ENCODE measurements at regions not wholly inside any gene's neighbourhood (a gene's known extent, or its start where the extent isn't known, plus 50 kb on each side); places are given as distances from the start of the nearest gene placed in this dataset.
"Not testable (repeated sequence)": the region's sequence is repeated elsewhere in the genome, so short reads cannot be mapped to it uniquely, and the experiment has no call there.

DNA sequence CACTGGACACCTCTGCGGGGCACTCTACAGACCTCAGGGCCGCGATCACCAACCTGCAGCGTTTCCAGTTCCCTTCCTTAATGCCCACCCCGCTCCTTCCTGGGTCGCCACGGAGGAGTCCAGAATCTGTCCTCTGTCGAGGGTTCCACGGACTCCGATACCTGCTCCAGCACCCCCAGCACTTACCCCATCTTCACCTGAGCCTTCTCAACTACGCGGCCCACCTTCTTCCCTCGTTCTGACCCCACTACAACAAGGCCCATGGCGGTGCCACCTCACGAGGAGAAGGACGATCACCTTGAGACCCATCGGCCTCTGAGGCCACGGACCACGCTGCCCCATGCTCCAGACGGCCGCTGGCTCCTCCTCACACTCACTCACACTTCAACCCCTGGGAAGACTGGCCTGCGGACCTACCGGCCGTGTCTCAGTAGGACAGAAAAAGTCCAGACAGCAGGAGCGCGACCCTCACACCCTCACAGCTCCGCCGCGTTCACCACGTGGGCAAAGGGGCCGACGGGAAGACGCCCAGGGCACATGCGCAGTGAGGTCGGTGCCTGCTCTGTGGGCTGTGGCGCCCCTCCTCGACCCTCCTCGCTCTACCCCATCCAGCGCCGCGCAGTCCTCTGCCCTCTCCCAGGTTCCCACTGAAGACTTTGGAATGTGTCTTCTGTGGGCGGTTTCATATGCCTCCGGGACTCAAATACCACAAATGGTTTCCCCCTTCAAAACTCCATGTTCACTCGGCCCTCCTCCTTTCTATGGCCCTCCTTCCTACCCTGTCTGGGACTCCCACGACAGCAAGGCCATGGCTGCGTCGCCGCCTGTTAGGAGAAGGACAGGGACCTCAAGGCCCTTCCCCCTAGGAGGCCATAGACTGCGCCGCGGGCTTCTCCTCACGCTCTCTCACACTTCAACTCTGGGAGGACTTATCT lies 193.9 kb upstream of the PHF14 start:
- no peak for DNase-seq (ENCODE audit: low read depth in 2 of 2)
- TF ChIP-seq, protein P1, sequence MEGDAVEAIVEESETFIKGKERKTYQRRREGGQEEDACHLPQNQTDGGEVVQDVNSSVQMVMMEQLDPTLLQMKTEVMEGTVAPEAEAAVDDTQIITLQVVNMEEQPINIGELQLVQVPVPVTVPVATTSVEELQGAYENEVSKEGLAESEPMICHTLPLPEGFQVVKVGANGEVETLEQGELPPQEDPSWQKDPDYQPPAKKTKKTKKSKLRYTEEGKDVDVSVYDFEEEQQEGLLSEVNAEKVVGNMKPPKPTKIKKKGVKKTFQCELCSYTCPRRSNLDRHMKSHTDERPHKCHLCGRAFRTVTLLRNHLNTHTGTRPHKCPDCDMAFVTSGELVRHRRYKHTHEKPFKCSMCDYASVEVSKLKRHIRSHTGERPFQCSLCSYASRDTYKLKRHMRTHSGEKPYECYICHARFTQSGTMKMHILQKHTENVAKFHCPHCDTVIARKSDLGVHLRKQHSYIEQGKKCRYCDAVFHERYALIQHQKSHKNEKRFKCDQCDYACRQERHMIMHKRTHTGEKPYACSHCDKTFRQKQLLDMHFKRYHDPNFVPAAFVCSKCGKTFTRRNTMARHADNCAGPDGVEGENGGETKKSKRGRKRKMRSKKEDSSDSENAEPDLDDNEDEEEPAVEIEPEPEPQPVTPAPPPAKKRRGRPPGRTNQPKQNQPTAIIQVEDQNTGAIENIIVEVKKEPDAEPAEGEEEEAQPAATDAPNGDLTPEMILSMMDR (IDR thresholded peaks at IDR 0.05; ENCODE audit: low read depth, low read length): no peak
- no peak overlapping the region for H3K4me3 ChIP-seq (replicated peaks in 1 of 2; ENCODE audit: low read depth in 2 of 2, low read length in 2 of 2)

- TF ChIP-seq, protein P1 (IDR thresholded peaks at IDR 0.05; ENCODE audit: low read depth, low read length): no peak
- no peak overlapping the region for H3K4me3 ChIP-seq (replicated peaks in 1 of 2; ENCODE audit: low read depth in 2 of 2, low read length in 2 of 2)
- DNase-seq (ENCODE audit: low read depth in 2 of 2): no peak
These were observed 193.3 kb upstream of the PHF14 start for GRCh38 chr7:10780400-10780747.

GRCh38 chr7:10786976-10787375 lies 186.7 kb upstream of the PHF14 start:
- DNase-seq (ENCODE audit: low read depth in 2 of 2); H3K4me3 ChIP-seq (replicated peaks in 1 of 2; ENCODE audit: low read depth in 2 of 2, low read length in 2 of 2): not testable (repeated sequence)

DNA sequence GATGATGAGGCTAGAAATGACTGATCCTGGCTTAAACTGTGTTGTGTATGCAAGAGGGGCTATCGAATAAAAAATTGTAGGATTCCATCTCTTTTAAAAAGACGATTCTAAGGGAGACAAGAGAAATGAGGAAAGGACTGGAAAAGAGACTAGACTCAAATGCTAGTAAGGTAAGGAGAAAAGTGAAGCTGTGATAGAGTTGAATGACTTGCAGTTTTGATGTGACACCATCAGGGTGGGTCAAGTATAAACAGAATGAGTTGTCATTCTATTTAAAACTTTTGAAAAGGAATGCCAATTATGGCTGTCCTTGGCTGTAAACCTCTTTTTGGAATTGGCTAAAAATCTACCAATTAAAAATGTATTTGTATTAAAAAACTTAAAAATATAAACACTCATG lies 184.5 kb upstream of the PHF14 start:
- no peak for DNase-seq (ENCODE audit: low read depth in 2 of 2)
- TF ChIP-seq, protein P1 (IDR thresholded peaks at IDR 0.05; ENCODE audit: low read depth, low read length): no peak
- no peak overlapping the region for H3K4me3 ChIP-seq (replicated peaks in 1 of 2; ENCODE audit: low read depth in 2 of 2, low read length in 2 of 2)

DNA sequence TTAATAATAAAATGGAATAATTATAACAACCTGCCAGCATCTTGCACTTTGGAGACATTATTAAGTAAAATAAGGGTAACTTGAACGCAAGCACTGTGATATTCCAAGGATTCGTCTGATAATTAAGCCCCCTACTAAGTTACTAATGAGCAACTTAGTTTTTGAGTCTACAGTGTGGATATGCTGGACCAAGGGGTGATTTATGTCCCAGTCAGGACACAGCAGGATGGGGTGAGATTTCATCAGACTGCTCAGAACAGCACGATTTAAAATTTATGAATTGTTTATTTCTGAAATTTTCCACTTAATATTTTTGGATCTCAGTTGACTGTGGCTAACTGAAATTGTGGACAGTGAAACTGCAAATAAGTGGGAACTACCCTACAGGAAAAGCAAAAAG lies 182.8 kb upstream of the PHF14 start:
- TF ChIP-seq, protein P1 (IDR thresholded peaks at IDR 0.05; ENCODE audit: low read depth, low read length): no peak
- no peak for DNase-seq (ENCODE audit: low read depth in 2 of 2)
- no peak overlapping the region for H3K4me3 ChIP-seq (replicated peaks in 1 of 2; ENCODE audit: low read depth in 2 of 2, low read length in 2 of 2)

GRCh38 chr7:10793995-10794775 lies 179.5 kb upstream of the PHF14 start:
- TF ChIP-seq, protein P1 (IDR thresholded peaks at IDR 0.05; ENCODE audit: low read depth, low read length): no peak
- no peak overlapping the region for H3K4me3 ChIP-seq (replicated peaks in 1 of 2; ENCODE audit: low read depth in 2 of 2, low read length in 2 of 2)
- no peak for DNase-seq (ENCODE audit: low read depth in 2 of 2)

DNA sequence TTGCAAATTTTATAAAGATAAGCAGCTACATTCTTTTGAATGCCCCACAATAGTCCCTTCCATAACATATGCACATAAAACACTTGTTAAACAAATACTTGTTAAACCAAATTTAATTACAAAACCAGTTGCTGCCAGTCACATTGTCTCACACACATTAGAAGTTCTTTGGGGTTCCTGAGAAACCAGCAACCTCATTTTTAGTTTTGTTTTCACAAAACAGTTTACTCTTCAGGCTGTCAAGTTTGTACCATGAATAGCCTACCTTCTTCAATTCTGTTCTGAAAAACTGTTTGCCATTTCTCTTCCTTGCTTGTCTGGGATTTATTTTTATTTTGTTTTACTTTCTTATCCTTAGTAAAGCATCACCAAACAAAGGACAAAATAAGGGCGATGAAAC lies 176.5 kb upstream of the PHF14 start:
- TF ChIP-seq, protein P1 (IDR thresholded peaks at IDR 0.05; ENCODE audit: low read depth, low read length): no peak
- no peak for DNase-seq (ENCODE audit: low read depth in 2 of 2)
- H3K4me3 ChIP-seq (replicated peaks in 1 of 2; ENCODE audit: low read depth in 2 of 2, low read length in 2 of 2): no peak overlapping the region

Measured in cardiac fibroblast (primary cell).